ENCODE measurements at regions not wholly inside any gene's neighbourhood (a gene's known extent, or its start where the extent isn't known, plus 50 kb on each side); places are given as distances from the start of the nearest gene placed in this dataset.
"Not testable (repeated sequence)": the region's sequence is repeated elsewhere in the genome, so short reads cannot be mapped to it uniquely, and the experiment has no call there.

DNA sequence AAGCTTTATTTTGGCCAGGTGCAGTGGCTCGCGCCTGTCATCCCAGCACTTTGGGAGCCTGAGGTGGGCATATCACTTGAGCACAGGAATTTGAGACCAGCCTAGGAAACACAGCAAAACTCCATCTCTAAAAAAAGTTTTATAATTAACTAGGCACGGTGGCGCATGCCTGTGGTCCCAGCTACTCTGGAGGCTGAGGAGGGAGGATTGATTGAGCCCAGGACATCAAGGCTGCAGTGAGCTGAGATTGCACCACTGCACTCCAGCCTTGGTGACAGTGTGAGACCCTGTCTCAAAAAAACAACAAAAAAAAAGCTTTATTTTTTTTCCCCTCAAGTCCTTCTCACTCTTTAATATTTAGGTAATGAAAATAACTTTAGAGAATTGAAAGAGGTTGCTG, 100.8 kb upstream of the CMC1 start:
- DNase-seq (ENCODE audit: low read depth): no peak
- TF ChIP-seq CTCF (conservative IDR thresholded peaks at IDR 0.05; ENCODE audit: low read depth, low read length): no peak
- H3K4me3 ChIP-seq (ENCODE audit: low read length): no peak overlapping the region

DNA sequence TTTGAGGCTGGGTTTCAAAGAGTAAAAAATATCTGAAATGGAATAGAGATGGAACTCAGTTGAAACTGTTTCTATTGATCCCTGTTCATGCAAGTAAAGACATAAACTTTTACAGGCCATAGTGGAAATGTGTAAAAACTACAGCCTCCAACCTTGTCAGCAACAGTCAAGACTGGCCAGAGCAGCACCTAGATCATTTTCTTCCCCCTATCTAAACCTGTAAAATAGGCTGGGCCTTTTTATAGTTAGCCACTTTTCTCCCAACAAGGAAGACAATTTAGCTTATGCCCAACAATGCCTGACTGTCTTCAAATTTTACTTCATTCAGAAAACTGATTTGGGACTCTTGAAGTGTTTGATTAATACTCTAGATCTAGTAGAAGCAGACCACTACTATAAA, 91.5 kb upstream of the CMC1 start:
- no peak for DNase-seq (ENCODE audit: low read depth)
- H3K4me3 ChIP-seq (ENCODE audit: low read length): no peak overlapping the region
- TF ChIP-seq CTCF (conservative IDR thresholded peaks at IDR 0.05; ENCODE audit: low read depth, low read length): no peak

- H3K4me3 ChIP-seq (ENCODE audit: low read length): no peak overlapping the region
- TF ChIP-seq CTCF (conservative IDR thresholded peaks at IDR 0.05; ENCODE audit: low read depth, low read length): no peak
- DNase-seq (ENCODE audit: low read depth): peak; percentile 2
Observed at GRCh38 chr3:28150465-28151206, 90.8 kb upstream of the CMC1 start.

DNA sequence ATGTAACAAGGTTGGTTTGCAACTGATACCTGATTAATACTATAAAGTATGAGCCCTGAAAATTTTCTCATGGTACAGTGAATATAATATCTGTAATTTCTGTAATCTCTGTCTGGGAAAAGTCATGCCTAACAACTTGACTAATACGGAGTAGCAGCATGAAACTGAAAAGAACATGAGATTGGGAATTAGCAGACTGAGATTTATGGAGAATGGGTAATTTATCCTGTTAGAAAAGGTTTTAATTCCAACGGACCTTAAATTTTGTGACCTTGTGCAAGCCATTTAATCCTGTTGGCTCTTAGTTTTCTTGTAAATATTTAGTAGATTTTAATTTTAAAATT, 90.2 kb upstream of the CMC1 start:
- no peak overlapping the region for H3K4me3 ChIP-seq (ENCODE audit: low read length)
- no peak for TF ChIP-seq CTCF (conservative IDR thresholded peaks at IDR 0.05; ENCODE audit: low read depth, low read length)
- DNase-seq (ENCODE audit: low read depth): peak; percentile 1

DNA sequence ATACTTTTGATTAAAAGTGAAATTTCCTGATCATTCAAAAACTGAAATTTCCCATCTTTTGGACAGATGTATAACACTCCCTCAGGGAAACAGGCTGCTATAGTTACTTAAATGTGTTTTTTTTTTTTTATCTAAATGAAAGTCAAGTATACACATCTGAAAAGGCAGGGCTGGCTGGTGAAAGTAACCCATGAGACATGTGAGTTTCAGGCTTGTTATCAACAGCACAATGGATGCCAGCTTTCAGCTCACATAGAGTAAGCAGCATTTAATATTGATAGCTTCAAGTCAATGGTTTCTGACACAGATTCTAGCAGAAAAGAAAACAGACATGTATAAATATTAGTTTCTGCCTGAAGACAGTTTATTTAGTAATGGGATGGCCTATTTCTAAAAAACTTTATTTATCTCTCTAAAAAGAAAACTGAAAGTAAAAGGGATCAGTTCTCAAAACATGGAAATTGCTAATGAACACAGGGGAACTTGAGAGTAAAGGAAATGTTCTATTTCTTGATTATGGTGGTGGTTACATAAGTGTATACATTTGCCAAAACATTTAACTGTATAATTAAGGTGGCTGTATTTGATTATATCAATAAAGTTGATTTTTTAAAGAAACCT, 89.7 kb upstream of the CMC1 start:
- H3K4me3 ChIP-seq (ENCODE audit: low read length): no peak overlapping the region
- TF ChIP-seq CTCF (conservative IDR thresholded peaks at IDR 0.05; ENCODE audit: low read depth, low read length): no peak
- no peak for DNase-seq (ENCODE audit: low read depth)

DNA sequence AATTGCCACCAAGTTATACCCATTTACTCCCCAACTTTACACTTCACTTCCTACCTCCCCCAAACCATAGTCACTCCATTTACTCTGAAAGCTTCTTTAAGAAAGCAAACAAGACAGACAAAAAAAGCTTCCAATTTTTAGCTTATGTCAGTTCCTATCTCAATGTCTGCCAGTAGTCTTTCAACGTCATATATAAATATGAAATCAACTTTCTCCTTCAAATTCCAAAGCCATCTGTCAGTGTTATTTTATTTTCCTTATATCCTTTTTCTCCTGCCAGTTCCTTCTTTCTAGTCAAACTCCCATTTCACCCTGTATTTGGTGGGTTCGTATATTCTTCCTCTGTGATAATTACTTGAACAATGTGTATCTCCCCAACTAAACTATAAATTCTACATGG, 85.8 kb upstream of the CMC1 start:
- no peak overlapping the region for H3K4me3 ChIP-seq (ENCODE audit: low read length)
- no peak for TF ChIP-seq CTCF (conservative IDR thresholded peaks at IDR 0.05; ENCODE audit: low read depth, low read length)
- DNase-seq (ENCODE audit: low read depth): no peak

DNA sequence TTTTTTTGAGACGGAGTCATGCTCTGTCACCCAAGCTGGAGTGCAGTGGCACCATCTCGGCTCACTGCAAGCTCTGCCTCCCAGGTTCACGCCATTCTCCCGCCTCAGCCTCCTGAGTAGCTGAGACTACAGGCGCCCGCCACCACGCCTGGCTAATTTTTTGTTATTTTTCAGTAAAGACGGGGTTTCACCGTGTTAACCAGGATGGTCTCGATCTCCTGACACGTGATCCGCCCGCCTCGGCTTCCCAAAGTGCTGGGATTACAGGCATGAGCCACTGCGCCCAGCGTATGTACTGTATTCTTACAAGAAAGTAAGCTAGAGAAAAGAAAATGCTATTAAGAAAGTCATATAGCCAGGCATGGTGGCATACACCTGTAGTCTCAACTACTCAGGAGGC, 84.8 kb upstream of the CMC1 start:
- not testable (repeated sequence) for DNase-seq (ENCODE audit: low read depth); H3K4me3 ChIP-seq (ENCODE audit: low read length)
